ENCODE measurements at regions not wholly inside any gene's neighbourhood (a gene's known extent, or its start where the extent isn't known, plus 50 kb on each side); places are given as distances from the start of the nearest gene placed in this dataset.
A peak's percentile ranks its signal among the peaks of the same experiment; 100 is the strongest.

- no peak for DNase-seq
These were observed 365.1 kb upstream of the SEMA6D start for GRCh38 chr15:47352217-47352616.

GRCh38 chr15:47355759-47356158 lies 361.5 kb upstream of the SEMA6D start:
- no peak for DNase-seq

DNA sequence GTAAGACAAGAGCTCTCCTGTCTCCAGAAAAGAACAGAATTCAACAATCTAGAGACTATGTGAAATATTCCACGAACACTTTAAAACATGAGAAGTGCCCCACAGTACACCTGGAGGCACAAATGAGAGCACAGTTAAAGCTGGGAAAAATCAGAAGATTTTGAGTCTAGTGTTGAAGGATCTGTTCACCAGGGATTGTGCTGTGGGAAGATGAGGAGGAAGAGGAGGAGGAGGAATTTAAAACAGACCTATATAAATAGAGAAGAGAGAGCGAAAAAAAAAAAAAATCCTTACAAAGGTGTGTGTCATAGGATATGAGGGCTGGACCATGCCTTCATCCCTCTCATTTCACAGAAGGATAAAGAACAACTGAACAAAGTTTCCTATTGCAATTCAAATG lies 361.0 kb upstream of the SEMA6D start:
- DNase-seq, result no peak

DNA sequence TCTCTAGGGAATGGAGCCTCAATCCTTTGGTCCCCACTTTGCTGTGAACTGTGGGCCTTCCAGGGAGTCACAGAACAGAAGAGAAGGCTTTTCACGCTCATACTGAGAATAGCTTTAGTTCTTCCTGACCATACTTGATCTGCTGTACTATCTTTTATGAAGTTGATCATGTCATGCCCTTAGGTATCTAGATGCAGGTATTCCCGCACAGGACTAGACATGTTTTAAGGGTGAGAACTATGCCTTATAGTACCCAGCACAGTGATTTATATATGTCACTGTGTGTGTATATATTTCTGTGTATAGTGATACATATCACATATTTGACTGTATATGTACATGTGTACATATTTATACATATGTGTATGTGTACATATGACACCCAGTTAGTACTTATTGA lies 358.4 kb upstream of the SEMA6D start:
- no peak for DNase-seq

DNA sequence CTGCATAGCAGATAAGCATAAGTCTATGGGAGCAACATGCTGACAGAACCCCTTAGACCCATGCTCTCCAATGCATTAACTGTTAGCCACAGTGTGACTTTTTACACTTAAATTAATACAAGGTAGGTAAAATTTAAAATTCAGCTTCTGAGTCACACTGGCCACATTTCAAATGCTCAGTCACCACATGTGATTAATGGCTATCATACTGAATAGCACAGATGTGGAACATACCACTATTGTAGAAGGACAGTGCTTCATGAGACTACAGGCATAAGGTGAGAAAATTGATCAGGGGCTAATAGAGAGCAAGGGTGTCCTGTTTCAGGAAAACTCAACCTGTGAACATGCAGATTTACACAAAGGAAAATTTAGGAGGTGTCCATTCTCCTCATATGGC lies 357.0 kb upstream of the SEMA6D start:
- DNase-seq, result no peak

- DNase-seq, result no peak
These were observed 355.0 kb upstream of the SEMA6D start for GRCh38 chr15:47362118-47362905.

DNA sequence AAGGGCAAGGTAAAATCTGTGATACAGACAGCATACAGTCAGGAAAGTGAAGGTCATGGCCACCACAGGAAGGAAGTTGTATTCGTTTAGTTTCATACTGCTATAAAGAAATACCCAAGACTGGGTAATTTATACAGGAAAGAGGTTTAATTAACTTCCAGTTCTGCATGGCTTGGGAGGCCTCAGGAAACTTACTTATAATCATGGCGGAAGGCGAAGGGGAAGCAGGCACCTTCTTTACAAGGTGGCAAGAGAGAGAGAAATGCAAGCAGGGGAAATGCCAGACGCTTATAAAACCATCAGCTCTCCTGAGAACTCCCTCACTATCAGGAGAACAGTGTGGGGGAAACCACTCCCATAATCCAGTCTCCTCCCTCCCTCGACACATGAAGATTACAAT lies 353.7 kb upstream of the SEMA6D start:
- no peak for DNase-seq

DNA sequence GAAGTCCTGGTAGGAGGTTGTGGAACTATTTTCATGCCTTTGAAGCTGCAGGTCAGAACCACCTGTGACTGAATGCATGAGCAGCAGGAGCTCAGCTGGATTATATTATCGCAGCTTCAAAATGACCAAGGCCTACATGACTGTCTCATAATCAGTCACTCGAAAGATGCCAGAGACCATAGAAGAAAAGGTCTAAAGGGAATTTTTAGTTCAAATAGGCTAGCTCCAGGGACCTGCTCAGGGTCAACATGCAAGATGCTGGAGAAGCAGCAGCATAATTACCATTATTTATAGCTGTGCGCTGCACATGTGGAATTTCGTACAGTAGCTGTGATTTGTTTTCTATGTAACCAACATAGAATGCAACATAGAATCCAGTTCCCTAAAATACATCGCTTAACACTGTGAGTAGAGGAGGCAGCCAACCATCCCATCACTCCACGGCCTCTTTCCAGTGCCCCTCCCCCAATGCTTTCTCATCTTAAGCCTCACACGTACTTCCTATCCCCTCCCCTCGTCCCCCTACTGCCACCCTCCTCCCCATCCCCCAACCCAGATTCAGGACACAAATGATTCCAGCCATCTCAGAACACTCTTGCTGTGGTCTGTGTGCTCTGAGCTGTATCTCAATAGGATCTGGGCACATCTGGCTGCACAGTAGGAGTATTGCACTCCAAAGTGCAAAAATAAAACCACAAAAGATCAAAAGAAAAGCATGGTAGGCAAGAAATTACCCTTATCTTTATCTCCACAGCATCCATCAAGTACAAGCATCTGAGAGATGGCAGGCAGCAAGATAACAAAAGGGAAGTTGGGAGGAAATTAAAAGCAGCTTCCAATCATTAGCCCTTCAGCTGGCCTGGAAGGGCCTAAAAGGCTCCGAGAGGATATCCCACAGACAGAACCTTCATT lies 352.8 kb upstream of the SEMA6D start:
- DNase-seq, result no peak

GRCh38 chr15:47366884-47367283 lies 350.4 kb upstream of the SEMA6D start:
- no peak for DNase-seq

DNA sequence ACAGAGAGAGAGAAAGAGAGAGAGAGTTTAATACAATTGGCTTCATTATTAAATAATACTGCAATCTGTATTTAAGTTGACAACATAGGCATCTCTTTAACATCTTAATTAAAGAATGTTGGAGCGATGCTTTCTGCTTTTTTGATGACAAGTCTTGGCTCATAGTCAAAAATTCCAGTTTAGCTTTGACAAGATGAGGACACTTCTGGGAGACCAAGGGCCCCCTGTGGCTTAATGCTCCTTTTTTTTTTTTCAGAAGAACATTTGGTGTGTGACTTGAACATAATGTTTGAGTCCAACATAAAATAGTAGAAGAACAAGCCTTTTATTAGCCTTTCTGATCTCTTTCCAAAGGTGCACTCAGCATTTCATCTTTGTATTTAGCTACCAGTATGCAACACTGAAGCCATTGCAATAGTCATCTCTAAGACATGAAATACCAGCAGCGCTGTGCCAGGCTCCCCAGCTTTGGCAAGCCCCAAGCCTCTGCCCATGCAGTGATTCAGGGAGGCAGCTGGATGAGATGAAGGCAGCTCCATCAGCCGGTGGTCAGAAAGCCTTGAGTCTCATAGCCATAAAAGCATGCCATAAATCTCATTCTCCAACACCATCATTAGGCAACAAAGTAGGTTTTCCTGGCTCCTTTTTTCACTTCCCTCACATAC lies 349.4 kb upstream of the SEMA6D start:
- no peak for DNase-seq

GRCh38 chr15:47371939-47372338 lies 345.4 kb upstream of the SEMA6D start:
- DNase-seq, result no peak

DNA sequence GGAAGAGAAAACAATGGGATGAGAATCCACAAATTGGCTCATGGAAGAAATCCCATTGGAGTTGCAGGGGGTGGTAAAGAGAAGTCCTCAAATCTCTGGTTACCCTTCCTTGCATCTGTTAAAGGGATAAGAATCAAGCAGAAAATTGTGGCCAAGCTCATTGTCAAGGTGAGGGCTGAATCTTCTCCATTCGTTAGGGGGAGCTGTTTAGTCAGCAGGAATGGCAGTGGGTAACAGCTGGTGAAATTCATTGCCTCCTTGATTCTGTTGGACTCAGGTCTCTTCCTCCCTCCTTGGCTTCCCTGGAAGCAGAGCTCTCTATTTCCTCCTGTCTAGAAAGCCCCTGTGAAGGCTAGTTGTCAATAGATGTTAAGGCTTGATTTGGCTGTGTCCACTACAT lies 343.1 kb upstream of the SEMA6D start:
- no peak for DNase-seq

DNA sequence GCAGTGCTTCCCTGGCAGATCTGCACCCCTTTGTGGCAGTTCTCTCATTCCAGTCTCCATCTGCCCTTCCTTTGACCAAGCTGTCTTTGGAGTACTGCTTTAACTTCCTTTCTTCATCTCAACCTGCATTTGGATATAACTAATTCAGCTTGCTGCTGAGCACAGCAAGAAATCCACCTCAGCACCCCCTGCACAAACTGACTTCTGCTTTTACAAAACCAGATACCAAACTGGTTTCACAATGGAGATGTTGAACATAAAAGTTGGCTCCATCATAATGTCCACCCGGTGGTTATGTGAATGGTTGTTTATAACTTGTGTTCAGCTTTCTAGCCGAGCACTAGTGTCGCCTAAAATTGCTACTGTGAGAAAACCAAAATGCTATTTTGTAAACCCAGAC lies 341.1 kb upstream of the SEMA6D start:
- DNase-seq, result no peak

DNA sequence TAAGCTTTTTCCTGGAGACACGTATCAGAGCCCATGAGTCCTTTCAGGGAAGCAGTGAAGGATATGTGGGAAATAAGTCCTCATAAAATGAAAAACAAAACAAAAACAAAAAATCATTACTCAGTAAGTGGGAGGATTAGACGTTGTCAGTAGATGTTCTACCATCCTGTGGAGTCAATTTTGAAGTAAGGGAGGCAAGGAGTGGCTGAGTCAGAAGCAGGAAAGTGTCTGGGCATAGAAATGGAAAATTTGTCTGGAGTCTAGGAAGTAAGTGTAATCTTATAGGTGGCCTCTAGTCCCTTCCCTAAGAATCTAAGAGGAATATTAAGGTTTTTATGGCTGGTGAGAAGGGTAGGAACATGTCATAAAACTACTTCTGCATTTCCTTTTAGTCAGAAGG lies 339.8 kb upstream of the SEMA6D start:
- DNase-seq, result no peak

- no peak for DNase-seq
These were observed 338.8 kb upstream of the SEMA6D start for GRCh38 chr15:47378527-47378926.

DNA sequence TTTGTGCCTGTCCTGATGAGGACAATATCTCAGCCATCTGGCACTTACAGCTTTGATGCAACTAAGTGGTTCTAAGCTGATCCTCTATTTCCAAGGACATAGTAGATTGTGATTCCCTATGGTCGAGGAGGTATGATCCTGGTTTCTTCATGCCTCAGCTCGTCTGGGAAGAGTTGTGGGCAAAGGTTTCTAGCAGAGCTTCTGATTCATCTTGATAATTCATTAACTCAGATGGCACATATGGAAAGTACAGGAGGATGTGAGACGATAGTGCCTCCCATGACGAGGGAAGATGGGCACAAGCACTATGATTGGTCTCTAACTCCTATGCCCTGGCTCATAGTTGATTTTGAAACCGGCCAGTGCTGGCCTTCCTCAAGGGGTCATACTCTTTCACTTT lies 334.2 kb upstream of the SEMA6D start:
- DNase-seq, result no peak

GRCh38 chr15:47383801-47384200 lies 333.5 kb upstream of the SEMA6D start:
- DNase-seq, result no peak

DNA sequence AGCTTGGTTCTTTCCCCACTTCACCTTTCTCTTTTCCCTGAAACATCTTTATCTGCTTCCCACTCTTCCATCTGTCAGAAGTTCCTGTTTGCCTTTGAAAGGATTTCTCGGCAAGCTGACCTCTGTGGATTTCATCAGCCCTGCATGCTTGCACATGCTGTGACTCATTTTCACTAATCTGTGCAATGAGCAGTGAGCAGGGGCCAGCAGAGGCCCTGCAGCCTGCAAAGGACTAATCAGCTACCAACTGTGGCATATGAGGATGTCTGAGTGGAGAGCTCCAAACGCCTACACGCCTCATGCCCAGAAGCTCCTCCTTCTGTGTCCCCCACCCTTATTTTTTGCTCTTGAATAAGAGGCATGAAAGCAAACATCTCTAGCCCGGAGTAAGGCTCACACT lies 333.0 kb upstream of the SEMA6D start:
- peak in 2 of 3 donors; percentile 0 to 10 for DNase-seq

GRCh38 chr15:47384776-47385175 lies 332.5 kb upstream of the SEMA6D start:
- no peak for DNase-seq

- no peak for DNase-seq
These were observed 330.8 kb upstream of the SEMA6D start for GRCh38 chr15:47386459-47386858.

GRCh38 chr15:47388299-47388698 lies 329.0 kb upstream of the SEMA6D start:
- no peak for DNase-seq

DNA sequence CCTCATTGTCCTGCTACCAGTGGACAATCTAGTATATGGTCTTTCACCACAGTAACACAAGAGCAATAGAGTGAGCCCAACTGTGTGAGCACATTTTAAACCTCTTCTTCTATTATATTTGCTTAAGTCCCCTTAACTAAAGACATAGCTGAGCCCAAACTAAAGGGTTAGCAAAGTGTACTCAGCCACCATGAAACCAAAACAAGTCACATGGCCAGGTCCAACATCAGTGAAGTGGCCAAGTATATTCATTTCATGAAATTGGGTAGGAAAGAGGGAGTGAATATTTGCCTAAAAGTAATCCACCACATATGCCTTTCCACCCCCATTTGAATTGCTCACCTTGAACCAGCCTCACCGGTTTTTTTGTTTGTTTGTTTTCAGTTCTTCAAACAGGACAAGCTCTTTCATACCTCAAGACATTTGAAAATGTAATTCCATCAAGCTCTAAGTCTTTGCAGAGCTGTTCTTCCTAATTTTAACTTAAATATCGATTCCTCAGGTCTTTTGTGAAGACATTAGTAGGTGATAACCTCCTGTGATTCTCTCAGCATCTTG lies 327.0 kb upstream of the SEMA6D start:
- no peak for DNase-seq

DNA sequence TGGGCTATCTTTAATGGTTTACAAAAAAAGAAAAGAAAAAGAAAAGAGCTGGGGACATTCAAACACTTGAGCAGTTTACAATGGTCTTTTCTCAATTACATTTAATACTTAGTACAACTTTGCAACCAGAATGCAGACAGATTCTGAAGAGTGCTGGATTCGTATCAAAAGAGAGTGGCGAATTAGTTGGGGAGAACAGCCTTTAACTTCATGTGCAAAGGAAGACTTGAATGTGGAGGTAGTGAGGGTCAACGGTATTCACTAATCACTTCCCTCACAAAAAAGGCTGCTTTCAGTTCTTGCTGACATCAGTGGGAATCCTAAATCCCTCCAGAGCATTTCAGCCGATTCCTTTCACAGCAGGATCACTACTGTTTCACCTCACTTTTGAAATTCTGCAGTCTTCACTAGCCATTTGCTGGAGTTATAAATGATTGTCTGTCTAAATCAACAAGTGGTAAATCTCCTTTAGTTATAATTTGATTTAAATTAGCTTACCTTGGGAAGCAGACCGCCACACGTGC lies 323.0 kb upstream of the SEMA6D start:
- DNase-seq, result no peak

Measured in suppressor macrophage treated with lipopolysaccharide for 1 hour (primary cell).